ENCODE measurements at regions not wholly inside any gene's neighbourhood (a gene's known extent, or its start where the extent isn't known, plus 50 kb on each side); places are given as distances from the start of the nearest gene placed in this dataset.
"Not testable (repeated sequence)": the region's sequence is repeated elsewhere in the genome, so short reads cannot be mapped to it uniquely, and the experiment has no call there.

- no peak for DNase-seq
Measured at GRCh38 chrY:20891440-20892160, 135.7 kb downstream of the RPS4Y2 start.

GRCh38 chrY:20925350-20926091 is 169.6 kb downstream of the RPS4Y2 start:
- DNase-seq = peak; percentile 22

GRCh38 chrY:20929691-20930342 is 173.9 kb downstream of the RPS4Y2 start:
- no peak for DNase-seq

GRCh38 chrY:20936709-20937251 is 180.9 kb downstream of the RPS4Y2 start:
- DNase-seq = not testable (repeated sequence)

- DNase-seq = no peak
Measured at GRCh38 chrY:20961512-20961911, 205.6 kb downstream of the RPS4Y2 start.

GRCh38 chrY:20967828-20968227 is 211.9 kb downstream of the RPS4Y2 start:
- DNase-seq = no peak

GRCh38 chrY:20968237-20968636 is 212.3 kb downstream of the RPS4Y2 start:
- DNase-seq = no peak

- no peak for DNase-seq
Measured at GRCh38 chrY:20971371-20971770, 215.5 kb downstream of the RPS4Y2 start.

GRCh38 chrY:20986037-20986436 is 230.1 kb downstream of the RPS4Y2 start:
- no peak for DNase-seq

GRCh38 chrY:20990123-20990522 is 234.2 kb downstream of the RPS4Y2 start:
- DNase-seq = no peak

GRCh38 chrY:20990869-20991548 is 235.1 kb downstream of the RPS4Y2 start:
- DNase-seq = no peak

- DNase-seq = no peak
Measured at GRCh38 chrY:20997355-20997754, 241.4 kb downstream of the RPS4Y2 start.

GRCh38 chrY:20998016-20998415 is 242.1 kb downstream of the RPS4Y2 start:
- DNase-seq = no peak

- no peak for DNase-seq
Measured at GRCh38 chrY:20998483-20998882, 242.6 kb downstream of the RPS4Y2 start.

GRCh38 chrY:21001102-21001501 is 245.2 kb downstream of the RPS4Y2 start:
- no peak for DNase-seq

GRCh38 chrY:21003059-21003458 is 247.2 kb downstream of the RPS4Y2 start:
- no peak for DNase-seq

- no peak for DNase-seq
Measured at GRCh38 chrY:21005531-21005930, 249.6 kb downstream of the RPS4Y2 start.

- no peak for DNase-seq
Measured at GRCh38 chrY:21021811-21022210, 265.9 kb downstream of the RPS4Y2 start.

GRCh38 chrY:21022326-21023044 is 266.6 kb downstream of the RPS4Y2 start:
- DNase-seq = peak; percentile 26

GRCh38 chrY:21023906-21024305 is 268.0 kb downstream of the RPS4Y2 start:
- no peak for DNase-seq

GRCh38 chrY:21028506-21028905 is 272.6 kb downstream of the RPS4Y2 start:
- no peak for DNase-seq

- no peak for DNase-seq
Measured at GRCh38 chrY:21033363-21033762, 277.5 kb downstream of the RPS4Y2 start.

Measured in stimulated activated CD8-positive, alpha-beta memory T cell treated with anti-CD3 and anti-CD28 coated beads, Interleukin-4, amount 100 ng/mL, for 48 hours (primary cell).